Neural cell (in vitro differentiated cells): ENCODE measurements at regions not wholly inside any gene's neighbourhood (a gene's known extent, or its start where the extent isn't known, plus 50 kb on each side); places are given as distances from the start of the nearest gene placed in this dataset.

Experiments used
- EP300 ChIP-seq: fragments of 450-650 bp; conservative IDR thresholded peaks from 2 replicates; pipeline ENCODE4 v1.6.1; 2014; ENCODE audit warnings: antibody characterized with exemption, mild to moderate bottlenecking, moderate library complexity; ENCODE audit not compliant: poor library complexity, severe bottlenecking
- EZH2 ChIP-seq: fragments of 200-600, 300-800 bp; shearing (Covaris generic), sonication (generic); IDR thresholded peaks from 2 replicates; pipeline ENCODE4 v1.6.1; 2014; ENCODE audit warnings: antibody characterized with exemption, low read length, borderline replicate concordance, mild to moderate bottlenecking; ENCODE audit not compliant: insufficient read depth, poor library complexity, severe bottlenecking
- MXI1 ChIP-seq: fragments of 450-650 bp; conservative IDR thresholded peaks from 2 replicates; pipeline ENCODE4 v1.6.1; 2014; ENCODE audit warnings: antibody characterized with exemption, mild to moderate bottlenecking; ENCODE audit not compliant: poor library complexity, severe bottlenecking
- POLR2AphosphoS5 ChIP-seq: IDR thresholded peaks from 2 replicates; pipeline ENCODE4 v1.6.1; 2012
- RAD21 ChIP-seq: fragments of 450-650 bp; conservative IDR thresholded peaks from 2 replicates; pipeline ENCODE4 v1.6.1; 2014; ENCODE audit warnings: antibody characterized with exemption, mild to moderate bottlenecking, moderate library complexity
- TAF1 ChIP-seq: IDR thresholded peaks from 2 replicates; pipeline ENCODE4 v1.6.1; 2012; ENCODE audit warnings: low read depth
- TF ChIP-seq, protein P1 (sequence below): fragments of 450-650 bp; IDR thresholded peaks from 2 replicates; pipeline ENCODE4 v1.5.1; 2014; ENCODE audit warnings: antibody characterized with exemption, mild to moderate bottlenecking, moderate library complexity; ENCODE audit not compliant: poor library complexity, severe bottlenecking
- TF ChIP-seq, protein P2 (sequence below): IDR thresholded peaks from 2 replicates; pipeline ENCODE4 v1.6.1; 2012; ENCODE audit warnings: borderline replicate concordance

DNA sequence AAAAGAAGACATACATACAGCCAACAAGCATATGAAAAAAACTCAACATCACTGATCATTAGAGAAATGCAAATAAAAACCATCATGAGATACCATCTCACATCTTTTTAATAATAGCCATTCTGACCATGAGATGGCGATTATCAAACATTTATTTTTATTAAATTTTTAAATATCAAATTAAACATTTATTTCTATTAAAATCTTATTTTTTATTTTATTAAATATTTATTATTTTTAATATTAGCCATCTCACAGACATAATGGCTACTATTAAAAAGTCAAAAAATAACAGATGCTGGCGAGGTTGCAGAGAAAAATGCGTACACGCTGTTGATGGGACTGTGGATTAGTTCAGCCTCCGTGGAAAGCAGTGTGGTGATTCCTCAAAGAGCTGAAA lies 264.8 kb upstream of the TENM4 start:
- TF ChIP-seq MXI1, result no peak
- TF ChIP-seq, protein P1, sequence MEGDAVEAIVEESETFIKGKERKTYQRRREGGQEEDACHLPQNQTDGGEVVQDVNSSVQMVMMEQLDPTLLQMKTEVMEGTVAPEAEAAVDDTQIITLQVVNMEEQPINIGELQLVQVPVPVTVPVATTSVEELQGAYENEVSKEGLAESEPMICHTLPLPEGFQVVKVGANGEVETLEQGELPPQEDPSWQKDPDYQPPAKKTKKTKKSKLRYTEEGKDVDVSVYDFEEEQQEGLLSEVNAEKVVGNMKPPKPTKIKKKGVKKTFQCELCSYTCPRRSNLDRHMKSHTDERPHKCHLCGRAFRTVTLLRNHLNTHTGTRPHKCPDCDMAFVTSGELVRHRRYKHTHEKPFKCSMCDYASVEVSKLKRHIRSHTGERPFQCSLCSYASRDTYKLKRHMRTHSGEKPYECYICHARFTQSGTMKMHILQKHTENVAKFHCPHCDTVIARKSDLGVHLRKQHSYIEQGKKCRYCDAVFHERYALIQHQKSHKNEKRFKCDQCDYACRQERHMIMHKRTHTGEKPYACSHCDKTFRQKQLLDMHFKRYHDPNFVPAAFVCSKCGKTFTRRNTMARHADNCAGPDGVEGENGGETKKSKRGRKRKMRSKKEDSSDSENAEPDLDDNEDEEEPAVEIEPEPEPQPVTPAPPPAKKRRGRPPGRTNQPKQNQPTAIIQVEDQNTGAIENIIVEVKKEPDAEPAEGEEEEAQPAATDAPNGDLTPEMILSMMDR, result no peak
- TF ChIP-seq EP300, result no peak
- TF ChIP-seq POLR2AphosphoS5, result no peak
- TF ChIP-seq EZH2, result no peak
- TF ChIP-seq, protein P2, sequence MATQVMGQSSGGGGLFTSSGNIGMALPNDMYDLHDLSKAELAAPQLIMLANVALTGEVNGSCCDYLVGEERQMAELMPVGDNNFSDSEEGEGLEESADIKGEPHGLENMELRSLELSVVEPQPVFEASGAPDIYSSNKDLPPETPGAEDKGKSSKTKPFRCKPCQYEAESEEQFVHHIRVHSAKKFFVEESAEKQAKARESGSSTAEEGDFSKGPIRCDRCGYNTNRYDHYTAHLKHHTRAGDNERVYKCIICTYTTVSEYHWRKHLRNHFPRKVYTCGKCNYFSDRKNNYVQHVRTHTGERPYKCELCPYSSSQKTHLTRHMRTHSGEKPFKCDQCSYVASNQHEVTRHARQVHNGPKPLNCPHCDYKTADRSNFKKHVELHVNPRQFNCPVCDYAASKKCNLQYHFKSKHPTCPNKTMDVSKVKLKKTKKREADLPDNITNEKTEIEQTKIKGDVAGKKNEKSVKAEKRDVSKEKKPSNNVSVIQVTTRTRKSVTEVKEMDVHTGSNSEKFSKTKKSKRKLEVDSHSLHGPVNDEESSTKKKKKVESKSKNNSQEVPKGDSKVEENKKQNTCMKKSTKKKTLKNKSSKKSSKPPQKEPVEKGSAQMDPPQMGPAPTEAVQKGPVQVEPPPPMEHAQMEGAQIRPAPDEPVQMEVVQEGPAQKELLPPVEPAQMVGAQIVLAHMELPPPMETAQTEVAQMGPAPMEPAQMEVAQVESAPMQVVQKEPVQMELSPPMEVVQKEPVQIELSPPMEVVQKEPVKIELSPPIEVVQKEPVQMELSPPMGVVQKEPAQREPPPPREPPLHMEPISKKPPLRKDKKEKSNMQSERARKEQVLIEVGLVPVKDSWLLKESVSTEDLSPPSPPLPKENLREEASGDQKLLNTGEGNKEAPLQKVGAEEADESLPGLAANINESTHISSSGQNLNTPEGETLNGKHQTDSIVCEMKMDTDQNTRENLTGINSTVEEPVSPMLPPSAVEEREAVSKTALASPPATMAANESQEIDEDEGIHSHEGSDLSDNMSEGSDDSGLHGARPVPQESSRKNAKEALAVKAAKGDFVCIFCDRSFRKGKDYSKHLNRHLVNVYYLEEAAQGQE, result no peak
- no peak for TF ChIP-seq RAD21
- no peak for TF ChIP-seq TAF1
